Erythroblast (primary cell): ENCODE measurements at regions not wholly inside any gene's neighbourhood (a gene's known extent, or its start where the extent isn't known, plus 50 kb on each side); places are given as distances from the start of the nearest gene placed in this dataset.

ENCODE experiments used
- DNase-seq, 2 experiments: peaks; one replicate each; lab custom pipeline; 2025; lab: John Stamatoyannopoulos, UW
- GATA1 ChIP-seq: IDR thresholded peaks from 2 replicates; pipeline ENCODE4 v1.6.1; 2011; ENCODE audit warnings: low read depth, mild to moderate bottlenecking, control low read depth, low read length, moderate library complexity
- POLR2A ChIP-seq: IDR thresholded peaks from 2 replicates; pipeline ENCODE4 v1.6.1; 2011; ENCODE audit warnings: mild to moderate bottlenecking, low read length

DNA sequence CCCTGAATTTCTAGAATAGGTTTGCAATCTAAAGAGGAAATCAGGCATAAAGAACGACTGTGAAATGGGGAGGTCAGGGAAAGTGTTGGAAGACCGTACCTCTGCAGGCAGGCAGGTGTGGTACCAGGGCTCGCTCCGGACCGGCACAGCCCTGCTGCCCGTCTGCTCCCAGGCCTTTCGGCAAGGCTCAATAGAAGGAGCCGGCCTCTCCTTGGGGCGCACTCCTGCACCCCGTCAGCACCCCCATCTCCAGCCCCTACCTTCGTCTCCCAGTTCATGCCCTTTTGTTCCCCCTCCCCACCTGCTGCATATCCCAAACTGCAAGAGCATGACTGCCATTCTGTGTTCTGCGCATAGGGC, 139.8 kb upstream of the SOX1 start:
- no peak for DNase-seq
- no peak for TF ChIP-seq POLR2A
- TF ChIP-seq GATA1 = no peak

DNA sequence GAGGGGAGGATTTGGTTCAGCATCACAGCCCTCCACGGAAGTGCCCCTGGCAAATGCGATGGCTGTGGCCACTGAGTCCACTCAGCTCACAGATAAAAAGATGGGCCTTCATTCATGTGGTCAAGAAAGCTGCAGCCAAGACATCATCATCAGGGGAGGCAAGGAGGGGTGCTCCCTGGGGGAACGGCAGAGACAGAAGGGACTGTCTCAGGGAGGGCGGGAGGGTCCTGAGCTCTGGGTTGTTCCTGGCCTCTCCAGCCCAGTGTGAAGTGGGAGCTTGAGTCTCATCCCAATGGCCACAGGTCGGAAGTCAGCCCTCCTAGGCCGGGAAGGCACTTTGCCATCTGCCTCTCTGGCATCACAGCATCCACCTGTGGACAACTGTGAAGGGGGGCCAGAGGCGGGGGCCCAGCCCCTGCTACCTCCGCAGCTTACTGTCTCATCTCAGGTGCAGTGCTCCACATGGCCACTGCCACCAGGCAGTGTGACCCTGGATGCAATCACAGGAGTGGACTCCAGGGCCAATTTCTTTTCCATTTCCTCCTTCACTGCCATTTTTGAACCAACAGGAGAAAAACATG, 137.8 kb upstream of the SOX1 start:
- TF ChIP-seq GATA1 = no peak
- TF ChIP-seq POLR2A = no peak
- DNase-seq = no peak

GRCh38 chr13:111936267-111936925, 130.6 kb upstream of the SOX1 start:
- DNase-seq = no peak
- no peak for TF ChIP-seq POLR2A
- no peak for TF ChIP-seq GATA1

DNA sequence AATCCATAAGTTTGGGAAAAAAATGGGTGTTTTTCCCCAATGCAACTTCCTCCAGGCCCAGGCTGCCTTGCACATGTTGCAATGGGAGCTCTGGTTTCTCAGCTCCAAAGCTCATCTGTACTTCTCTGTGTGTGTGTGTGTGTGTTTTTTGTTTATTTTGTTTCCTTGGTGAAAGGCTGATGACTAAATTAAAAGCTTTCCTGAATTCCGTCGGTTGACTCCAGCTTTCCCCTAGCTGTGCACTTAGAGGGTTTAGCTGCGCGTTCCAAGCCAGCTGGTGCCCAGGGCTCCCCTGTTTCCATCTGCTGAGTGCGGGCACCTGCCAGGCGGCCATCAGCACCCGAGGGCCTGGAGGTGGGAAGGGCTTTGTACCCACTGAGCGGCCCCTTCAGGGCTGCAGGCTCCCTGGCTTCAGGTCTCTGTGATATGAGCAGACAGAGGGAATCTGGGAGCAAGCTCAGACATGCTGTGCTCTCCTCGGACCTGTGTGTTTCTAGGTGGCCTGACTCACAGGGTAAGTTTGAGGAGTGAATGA, 129.1 kb upstream of the SOX1 start:
- TF ChIP-seq GATA1 (no peak), POLR2A (no peak)

GRCh38 chr13:111938741-111939665, 127.9 kb upstream of the SOX1 start:
- TF ChIP-seq POLR2A (no peak), GATA1 (no peak)

More for the DNA sequence above, 129.1 kb upstream of the SOX1 start:
- no peak for DNase-seq

DNA sequence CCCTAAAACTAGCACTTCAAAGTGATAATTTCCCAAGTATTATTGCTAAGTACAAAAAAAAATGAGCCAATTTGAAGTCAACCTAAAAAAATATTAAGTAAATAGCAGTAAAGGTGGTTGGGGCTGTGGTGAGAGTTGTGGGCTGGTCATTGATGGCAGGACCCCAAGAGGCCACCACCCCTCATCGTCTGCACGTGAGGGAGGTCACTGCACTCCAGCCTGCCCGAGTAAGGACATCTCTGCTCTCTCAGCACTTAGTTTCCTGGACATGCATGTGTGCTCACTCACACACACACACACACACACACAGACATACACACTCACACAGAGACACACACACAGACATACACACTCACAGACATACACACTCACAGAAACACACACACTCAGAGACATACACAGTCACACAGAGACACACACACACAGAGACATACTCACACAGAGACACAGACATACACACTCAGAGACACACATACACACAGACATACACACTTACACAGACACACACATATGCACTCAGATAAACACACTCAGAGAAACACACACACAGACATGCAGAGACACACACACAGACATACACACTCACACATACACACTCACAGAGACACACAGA, 127.2 kb upstream of the SOX1 start:
- no peak for DNase-seq
- TF ChIP-seq POLR2A = no peak
- no peak for TF ChIP-seq GATA1

More at GRCh38 chr13:111938741-111939665, 127.9 kb upstream of the SOX1 start:
- no peak for DNase-seq

GRCh38 chr13:111940892-111941291, 126.1 kb upstream of the SOX1 start:
- TF ChIP-seq POLR2A (no peak), GATA1 (no peak)
- DNase-seq = no peak

GRCh38 chr13:111941845-111942447, 125.0 kb upstream of the SOX1 start:
- no peak for TF ChIP-seq GATA1
- no peak for TF ChIP-seq POLR2A
- no peak for DNase-seq

GRCh38 chr13:111943229-111943795, 123.6 kb upstream of the SOX1 start:
- no peak for TF ChIP-seq GATA1
- no peak for TF ChIP-seq POLR2A
- no peak for DNase-seq

DNA sequence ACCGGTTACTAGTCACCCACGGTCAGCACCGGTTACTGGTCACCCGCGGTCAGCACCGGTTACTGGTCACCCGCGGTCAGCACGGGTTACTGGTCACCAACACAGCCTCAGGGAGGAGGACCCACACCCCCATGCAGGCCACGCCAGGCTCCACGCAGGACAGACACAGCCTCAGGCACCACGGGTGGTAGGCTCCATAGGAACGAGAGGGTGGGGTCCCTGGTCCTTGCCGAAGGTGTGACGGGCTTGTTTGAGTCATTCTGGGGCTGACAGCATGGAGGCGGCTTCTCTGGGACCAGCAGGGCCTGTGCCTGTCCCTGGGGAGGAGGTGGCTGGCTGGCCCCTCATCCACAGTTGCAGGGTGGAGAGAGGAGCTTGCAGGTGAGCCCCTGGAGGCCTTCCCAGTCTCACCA, 122.8 kb upstream of the SOX1 start:
- DNase-seq = no peak

GRCh38 chr13:111945086-111945485, 121.9 kb upstream of the SOX1 start:
- DNase-seq = no peak
- TF ChIP-seq POLR2A = no peak
- no peak for TF ChIP-seq GATA1

More for the DNA sequence above, 122.8 kb upstream of the SOX1 start:
- no peak for TF ChIP-seq GATA1
- TF ChIP-seq POLR2A = no peak

DNA sequence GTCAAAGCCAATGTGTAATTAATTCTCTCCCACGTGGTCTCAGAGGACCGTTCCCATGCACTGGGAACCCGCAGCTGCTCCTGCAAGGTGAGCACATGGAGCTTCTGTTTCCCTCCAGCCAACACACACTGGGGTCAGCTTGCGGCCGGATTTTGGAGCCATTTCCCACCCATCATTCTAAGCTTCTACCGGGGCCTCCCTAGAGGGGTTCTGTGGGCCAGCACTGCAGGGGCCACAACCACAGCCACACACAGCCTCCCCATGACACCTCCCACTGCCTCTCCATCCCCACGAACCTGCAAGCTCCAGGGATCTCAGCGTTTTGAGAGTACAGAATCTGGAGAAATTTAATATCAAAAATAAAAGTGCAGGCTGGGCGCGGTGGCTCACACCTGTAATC, 120.7 kb upstream of the SOX1 start:
- DNase-seq = no peak
- no peak for TF ChIP-seq POLR2A
- no peak for TF ChIP-seq GATA1

GRCh38 chr13:111947026-111947810, 119.7 kb upstream of the SOX1 start:
- no peak for TF ChIP-seq GATA1
- no peak for TF ChIP-seq POLR2A
- no peak for DNase-seq
